ENCODE measurements at regions not wholly inside any gene's neighbourhood (a gene's known extent, or its start where the extent isn't known, plus 50 kb on each side); places are given as distances from the start of the nearest gene placed in this dataset.

DNA sequence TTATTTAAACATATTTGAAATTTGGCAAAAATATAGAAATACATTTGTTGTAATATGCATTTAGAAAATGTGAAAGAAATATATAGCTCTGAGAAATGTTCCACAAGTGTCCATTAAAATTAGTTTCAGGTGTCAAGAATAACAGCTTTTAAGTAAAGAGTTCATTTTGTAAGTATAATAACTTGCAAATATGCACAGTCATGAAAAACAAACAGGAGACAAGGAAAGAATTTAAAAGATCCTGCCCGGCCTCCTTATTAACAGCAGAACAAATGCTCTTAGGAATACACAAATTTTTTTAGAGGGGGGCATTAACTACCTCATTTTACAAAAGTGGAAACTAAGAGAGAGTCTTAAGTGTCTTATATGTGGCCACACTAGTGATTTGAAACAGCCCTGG lies 77.7 kb upstream of the DBX2 start:
- DNase-seq (ENCODE audit: low read depth, low spot score), result no peak
- no TSS peak for BruUV-seq (replicated peaks)

More for the DNA sequence above, 77.7 kb upstream of the DBX2 start:
- no peaks in the 10 kb centered on the region for H3K4me1 ChIP-seq (ENCODE audit: control insufficient read depth, insufficient read depth, low read length)
- SMC1A ChIA-PET (ENCODE audit: uncharacterized antibody, unreplicated experiment), result interaction anchor here (0.6 kb wide), 1 partner anchor 58 kb away, joined by 3 read pairs; no protein-coding TSS in a partner anchor
- WGBS (ENCODE audit: insufficient coverage, insufficient replicate concordance, low lambda C conversion rate, missing lambda C conversion rate), result 0% methylated on average over 1 of the region's 1 CpG
- no peak overlapping the region for H3K4me2 ChIP-seq (ENCODE audit: control insufficient read depth, insufficient read depth)
- CTCF ChIA-PET, result no interaction called here
- H3K27me3 ChIP-seq (replicated peaks in 1 of 2; ENCODE audit: control insufficient read depth in 2 of 2, insufficient read depth in 2 of 2, low read length in 1 of 2), result no peaks in the 10 kb centered on the region
- FAIRE-seq (no peak), ATAC-seq (no peak)
- H3K4me3 ChIP-seq, result no peak overlapping the region
- RAD21 ChIA-PET (ENCODE audit: unreplicated experiment), result interaction anchor here (0.7 kb wide), 1 partner anchor 465 kb away, joined by 3 read pairs; no protein-coding TSS in a partner anchor
- no peaks in the 10 kb centered on the region for H4K20me1 ChIP-seq (ENCODE audit: control insufficient read depth, insufficient read depth)
- no peaks in the 10 kb centered on the region for H3K9me3 ChIP-seq (replicated peaks; ENCODE audit: control insufficient read depth, insufficient read depth, low read length)
- H3K27ac ChIP-seq (ENCODE audit: control insufficient read depth, insufficient read depth), result no peak overlapping the region
- H2AFZ ChIP-seq (ENCODE audit: control insufficient read depth, low read depth, low read length), result no peak overlapping the region
- no peak for TF ChIP-seq CREB1 (IDR thresholded peaks at IDR 0.05; ENCODE audit: low read depth)
- no peak for TF ChIP-seq KDM1A (IDR thresholded peaks at IDR 0.05; ENCODE audit: borderline replicate concordance)
- TF ChIP-seq BRCA1 (IDR thresholded peaks at IDR 0.05; ENCODE audit: low read depth, low read length), result no peak
- TF ChIP-seq, protein P1, sequence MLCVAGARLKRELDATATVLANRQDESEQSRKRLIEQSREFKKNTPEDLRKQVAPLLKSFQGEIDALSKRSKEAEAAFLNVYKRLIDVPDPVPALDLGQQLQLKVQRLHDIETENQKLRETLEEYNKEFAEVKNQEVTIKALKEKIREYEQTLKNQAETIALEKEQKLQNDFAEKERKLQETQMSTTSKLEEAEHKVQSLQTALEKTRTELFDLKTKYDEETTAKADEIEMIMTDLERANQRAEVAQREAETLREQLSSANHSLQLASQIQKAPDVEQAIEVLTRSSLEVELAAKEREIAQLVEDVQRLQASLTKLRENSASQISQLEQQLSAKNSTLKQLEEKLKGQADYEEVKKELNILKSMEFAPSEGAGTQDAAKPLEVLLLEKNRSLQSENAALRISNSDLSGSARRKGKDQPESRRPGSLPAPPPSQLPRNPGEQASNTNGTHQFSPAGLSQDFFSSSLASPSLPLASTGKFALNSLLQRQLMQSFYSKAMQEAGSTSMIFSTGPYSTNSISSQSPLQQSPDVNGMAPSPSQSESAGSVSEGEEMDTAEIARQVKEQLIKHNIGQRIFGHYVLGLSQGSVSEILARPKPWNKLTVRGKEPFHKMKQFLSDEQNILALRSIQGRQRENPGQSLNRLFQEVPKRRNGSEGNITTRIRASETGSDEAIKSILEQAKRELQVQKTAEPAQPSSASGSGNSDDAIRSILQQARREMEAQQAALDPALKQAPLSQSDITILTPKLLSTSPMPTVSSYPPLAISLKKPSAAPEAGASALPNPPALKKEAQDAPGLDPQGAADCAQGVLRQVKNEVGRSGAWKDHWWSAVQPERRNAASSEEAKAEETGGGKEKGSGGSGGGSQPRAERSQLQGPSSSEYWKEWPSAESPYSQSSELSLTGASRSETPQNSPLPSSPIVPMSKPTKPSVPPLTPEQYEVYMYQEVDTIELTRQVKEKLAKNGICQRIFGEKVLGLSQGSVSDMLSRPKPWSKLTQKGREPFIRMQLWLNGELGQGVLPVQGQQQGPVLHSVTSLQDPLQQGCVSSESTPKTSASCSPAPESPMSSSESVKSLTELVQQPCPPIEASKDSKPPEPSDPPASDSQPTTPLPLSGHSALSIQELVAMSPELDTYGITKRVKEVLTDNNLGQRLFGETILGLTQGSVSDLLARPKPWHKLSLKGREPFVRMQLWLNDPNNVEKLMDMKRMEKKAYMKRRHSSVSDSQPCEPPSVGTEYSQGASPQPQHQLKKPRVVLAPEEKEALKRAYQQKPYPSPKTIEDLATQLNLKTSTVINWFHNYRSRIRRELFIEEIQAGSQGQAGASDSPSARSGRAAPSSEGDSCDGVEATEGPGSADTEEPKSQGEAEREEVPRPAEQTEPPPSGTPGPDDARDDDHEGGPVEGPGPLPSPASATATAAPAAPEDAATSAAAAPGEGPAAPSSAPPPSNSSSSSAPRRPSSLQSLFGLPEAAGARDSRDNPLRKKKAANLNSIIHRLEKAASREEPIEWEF (IDR thresholded peaks at IDR 0.05; ENCODE audit: insufficient replicate concordance, low read depth, low read length), result no peak
- TF ChIP-seq MTA2 (IDR thresholded peaks at IDR 0.05; ENCODE audit: low read depth), result no peak
- TF ChIP-seq HCFC1 (IDR thresholded peaks at IDR 0.05; ENCODE audit: low read length), result no peak
- TF ChIP-seq RBBP5 (conservative IDR thresholded peaks at IDR 0.05), result no peak
- TF ChIP-seq ZNF217 (IDR thresholded peaks at IDR 0.05), result no peak
- TF ChIP-seq, protein P2, sequence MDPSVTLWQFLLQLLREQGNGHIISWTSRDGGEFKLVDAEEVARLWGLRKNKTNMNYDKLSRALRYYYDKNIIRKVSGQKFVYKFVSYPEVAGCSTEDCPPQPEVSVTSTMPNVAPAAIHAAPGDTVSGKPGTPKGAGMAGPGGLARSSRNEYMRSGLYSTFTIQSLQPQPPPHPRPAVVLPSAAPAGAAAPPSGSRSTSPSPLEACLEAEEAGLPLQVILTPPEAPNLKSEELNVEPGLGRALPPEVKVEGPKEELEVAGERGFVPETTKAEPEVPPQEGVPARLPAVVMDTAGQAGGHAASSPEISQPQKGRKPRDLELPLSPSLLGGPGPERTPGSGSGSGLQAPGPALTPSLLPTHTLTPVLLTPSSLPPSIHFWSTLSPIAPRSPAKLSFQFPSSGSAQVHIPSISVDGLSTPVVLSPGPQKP (IDR thresholded peaks at IDR 0.05; ENCODE audit: low read depth, low read length), result no peak
- no peak for TF ChIP-seq ZNF384 (IDR thresholded peaks at IDR 0.05; ENCODE audit: borderline replicate concordance, low read depth, low read length)
- TF ChIP-seq, protein P3, sequence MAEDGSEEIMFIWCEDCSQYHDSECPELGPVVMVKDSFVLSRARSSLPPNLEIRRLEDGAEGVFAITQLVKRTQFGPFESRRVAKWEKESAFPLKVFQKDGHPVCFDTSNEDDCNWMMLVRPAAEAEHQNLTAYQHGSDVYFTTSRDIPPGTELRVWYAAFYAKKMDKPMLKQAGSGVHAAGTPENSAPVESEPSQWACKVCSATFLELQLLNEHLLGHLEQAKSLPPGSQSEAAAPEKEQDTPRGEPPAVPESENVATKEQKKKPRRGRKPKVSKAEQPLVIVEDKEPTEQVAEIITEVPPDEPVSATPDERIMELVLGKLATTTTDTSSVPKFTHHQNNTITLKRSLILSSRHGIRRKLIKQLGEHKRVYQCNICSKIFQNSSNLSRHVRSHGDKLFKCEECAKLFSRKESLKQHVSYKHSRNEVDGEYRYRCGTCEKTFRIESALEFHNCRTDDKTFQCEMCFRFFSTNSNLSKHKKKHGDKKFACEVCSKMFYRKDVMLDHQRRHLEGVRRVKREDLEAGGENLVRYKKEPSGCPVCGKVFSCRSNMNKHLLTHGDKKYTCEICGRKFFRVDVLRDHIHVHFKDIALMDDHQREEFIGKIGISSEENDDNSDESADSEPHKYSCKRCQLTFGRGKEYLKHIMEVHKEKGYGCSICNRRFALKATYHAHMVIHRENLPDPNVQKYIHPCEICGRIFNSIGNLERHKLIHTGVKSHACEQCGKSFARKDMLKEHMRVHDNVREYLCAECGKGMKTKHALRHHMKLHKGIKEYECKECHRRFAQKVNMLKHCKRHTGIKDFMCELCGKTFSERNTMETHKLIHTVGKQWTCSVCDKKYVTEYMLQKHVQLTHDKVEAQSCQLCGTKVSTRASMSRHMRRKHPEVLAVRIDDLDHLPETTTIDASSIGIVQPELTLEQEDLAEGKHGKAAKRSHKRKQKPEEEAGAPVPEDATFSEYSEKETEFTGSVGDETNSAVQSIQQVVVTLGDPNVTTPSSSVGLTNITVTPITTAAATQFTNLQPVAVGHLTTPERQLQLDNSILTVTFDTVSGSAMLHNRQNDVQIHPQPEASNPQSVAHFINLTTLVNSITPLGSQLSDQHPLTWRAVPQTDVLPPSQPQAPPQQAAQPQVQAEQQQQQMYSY (CRISPR knock-in tag; IDR thresholded peaks at IDR 0.05), result no peak
- TF ChIP-seq ASH2L (IDR thresholded peaks at IDR 0.05; ENCODE audit: borderline replicate concordance, low read depth), result no peak
- TF ChIP-seq LARP7 (IDR thresholded peaks at IDR 0.05), result no peak
- no peak for TF ChIP-seq NR2C1 (IDR thresholded peaks at IDR 0.05)
- in situ Hi-C loops (cut with MboI) (no loop called here), intact Hi-C loops (cut with micrococcal nuclease; ENCODE audit: unreplicated experiment) (no loop called here)
- POLR2A ChIA-PET, result no interaction called here
- no peaks in the 10 kb centered on the region for H3K79me2 ChIP-seq (ENCODE audit: control insufficient read depth, insufficient read depth, low read length)
- H3K9ac ChIP-seq (ENCODE audit: control insufficient read depth, insufficient read depth, low read length), result no peak overlapping the region
- no peaks in the 10 kb centered on the region for H3K36me3 ChIP-seq (ENCODE audit: control insufficient read depth in 2 of 2, insufficient read depth in 2 of 2, low read length in 1 of 2)
